LNCAP (cell line): ENCODE measurements at regions not wholly inside any gene's neighbourhood (a gene's known extent, or its start where the extent isn't known, plus 50 kb on each side); places are given as distances from the start of the nearest gene placed in this dataset.

Experiments
- CTCF ChIP-seq: fragments of 450-650 bp; IDR thresholded peaks from 2 replicates; pipeline ENCODE4 v1.5.1; 2017; ENCODE audit warnings: mild to moderate bottlenecking

- TF ChIP-seq CTCF = peak; percentile 67
Measured at GRCh38 chr7:12518920-12519681, 51.4 kb upstream of the SCIN start.

- TF ChIP-seq CTCF = no peak
Measured at GRCh38 chr7:12519682-12520009, 50.9 kb upstream of the SCIN start.
